H9 (cell line): ENCODE measurements at regions not wholly inside any gene's neighbourhood (a gene's known extent, or its start where the extent isn't known, plus 50 kb on each side); places are given as distances from the start of the nearest gene placed in this dataset.

Experiments used
- DNase-seq: peaks from one replicate; pipeline ENCODE4 v3.0.0-alpha.2; 2017
- H2AFZ ChIP-seq: one replicate; pipeline ENCODE4 v1.6.1; 2013; ENCODE audit warnings: mild to moderate bottlenecking, low read length, control low read depth, moderate library complexity
- H2AK5ac ChIP-seq: 2 replicates; pipeline ENCODE4 v1.6.1; 2013; ENCODE audit warnings: low read length, control low read depth, mixed read lengths; ENCODE audit not compliant: insufficient read length
- H2BK120ac ChIP-seq: one replicate; pipeline ENCODE4 v1.6.1; 2013; ENCODE audit warnings: low read depth, mild to moderate bottlenecking, low read length, control low read depth, inconsistent platforms; ENCODE audit not compliant: poor library complexity, severe bottlenecking
- H2BK12ac ChIP-seq: 2 replicates; pipeline ENCODE4 v1.6.1; 2013; ENCODE audit warnings: low read length, control low read depth, mixed read lengths, low read depth; ENCODE audit not compliant: insufficient read length
- H2BK15ac ChIP-seq: 2 replicates; pipeline ENCODE4 v1.6.1; 2013; ENCODE audit warnings: low read depth, low read length, control low read depth
- H2BK20ac ChIP-seq: one replicate; pipeline ENCODE4 v1.6.1; 2013; ENCODE audit warnings: low read depth, mild to moderate bottlenecking, low read length, control low read depth, inconsistent platforms; ENCODE audit not compliant: poor library complexity, severe bottlenecking
- H2BK5ac ChIP-seq: 2 replicates; pipeline ENCODE4 v1.6.1; 2013; ENCODE audit warnings: low read length, control low read depth, mixed read lengths; ENCODE audit not compliant: insufficient read length
- H3K14ac ChIP-seq: 2 replicates; pipeline ENCODE4 v1.6.1; 2013; ENCODE audit warnings: low read length, control low read depth; ENCODE audit not compliant: insufficient read depth
- H3K18ac ChIP-seq: 2 replicates; pipeline ENCODE4 v1.6.1; 2013; ENCODE audit warnings: low read depth, mild to moderate bottlenecking, mixed read lengths, low read length, control low read depth; ENCODE audit not compliant: insufficient read length
- H3K23ac ChIP-seq: 2 replicates; pipeline ENCODE4 v1.6.1; 2013; ENCODE audit warnings: low read length, control low read depth, mixed read lengths, low read depth; ENCODE audit not compliant: insufficient read length
- H3K23me2 ChIP-seq: 2 replicates; pipeline ENCODE4 v1.6.1; 2013; ENCODE audit warnings: low read depth, mild to moderate bottlenecking, mixed read lengths, low read length, control low read depth; ENCODE audit not compliant: insufficient read length, poor library complexity, severe bottlenecking
- H3K27ac ChIP-seq: 2 replicates; pipeline ENCODE4 v1.5.1; 2013; ENCODE audit warnings: low read length, control low read depth, mixed read lengths, low read depth; ENCODE audit not compliant: insufficient read length
- H3K27me3 ChIP-seq: 2 replicates; pipeline ENCODE4 v1.6.1; 2013; ENCODE audit warnings: low read length, control low read depth, inconsistent platforms; ENCODE audit not compliant: insufficient read depth
- H3K4ac ChIP-seq: 2 replicates; pipeline ENCODE4 v1.6.1; 2013; ENCODE audit warnings: low read depth, mild to moderate bottlenecking, control low read depth, inconsistent platforms, low read length, moderate library complexity
- H3K4me1 ChIP-seq: 2 replicates; pipeline ENCODE4 v1.6.1; 2013; ENCODE audit warnings: low read length, control low read depth, inconsistent platforms; ENCODE audit not compliant: insufficient read depth
- H3K4me2 ChIP-seq: 2 replicates; pipeline ENCODE4 v1.6.1; 2013; ENCODE audit warnings: low read length, control low read depth, mixed read lengths; ENCODE audit not compliant: insufficient read length, insufficient read depth
- H3K56ac ChIP-seq: 2 replicates; pipeline ENCODE4 v1.6.1; 2013; ENCODE audit warnings: low read depth, mild to moderate bottlenecking, mixed read lengths, low read length, control low read depth; ENCODE audit not compliant: insufficient read length
- H3K79me1 ChIP-seq: 2 replicates; pipeline ENCODE4 v1.6.1; 2013; ENCODE audit warnings: low read depth, mild to moderate bottlenecking, moderate library complexity, low read length, control low read depth, inconsistent platforms; ENCODE audit not compliant: insufficient read depth, poor library complexity, severe bottlenecking
- H3K79me2 ChIP-seq: 2 replicates; pipeline ENCODE4 v1.6.1; 2013; ENCODE audit warnings: low read length, control low read depth, inconsistent platforms; ENCODE audit not compliant: insufficient read depth
- H3K9ac ChIP-seq: 2 replicates; pipeline ENCODE4 v1.6.1; 2013; ENCODE audit warnings: low read length, control low read depth, mixed read lengths; ENCODE audit not compliant: insufficient read length; ENCODE audit errors: extremely low read depth
- H3K9me3 ChIP-seq: one replicate; pipeline ENCODE4 v1.6.1; 2013; ENCODE audit warnings: low read depth, low read length, inconsistent platforms; ENCODE audit not compliant: control insufficient read depth
- H3T11ph ChIP-seq: one replicate; pipeline ENCODE4 v1.6.1; 2013; ENCODE audit warnings: mild to moderate bottlenecking, low read length, control low read depth, inconsistent platforms
- H4K20me1 ChIP-seq: one replicate; pipeline ENCODE4 v1.6.1; 2013; ENCODE audit not compliant: control insufficient read depth, insufficient read length, insufficient read depth
- H4K5ac ChIP-seq: 2 replicates; pipeline ENCODE4 v1.6.1; 2013; ENCODE audit warnings: low read depth, mild to moderate bottlenecking, mixed read lengths, low read length, control low read depth; ENCODE audit not compliant: insufficient read length
- H4K8ac ChIP-seq: replicated peaks from 2 replicates; pipeline ENCODE4 v1.6.1; 2013; ENCODE audit warnings: low read length, control low read depth, mixed read lengths, low read depth; ENCODE audit not compliant: insufficient read length
- H4K91ac ChIP-seq: 2 replicates; pipeline ENCODE4 v1.6.1; 2013; ENCODE audit warnings: low read depth, mild to moderate bottlenecking, moderate library complexity, mixed read lengths, low read length, control low read depth; ENCODE audit not compliant: insufficient read length
- H3K27ac Mint-ChIP-seq, 3 experiments: 2 replicates in 2 of 3; 3 replicates in 1 of 3; pipeline ENCODE4 v1.8.0; 2020 to 2021; ENCODE audit warnings: mixed read lengths in 3 of 3, mild to moderate bottlenecking in 1 of 3, moderate library complexity in 1 of 3
- H3K27me3 Mint-ChIP-seq: 2 replicates; pipeline ENCODE4 v1.8.0; 2021; ENCODE audit warnings: low read depth, mild to moderate bottlenecking, moderate library complexity, mixed read lengths
- H3K36me3 Mint-ChIP-seq, 3 experiments: 2 replicates in 2 of 3; 3 replicates in 1 of 3; pipeline ENCODE4 v1.8.0; 2020 to 2021; ENCODE audit warnings: low read depth in 3 of 3, mixed read lengths in 3 of 3; ENCODE audit not compliant: insufficient read depth in 1 of 3
- H3K4me1 Mint-ChIP-seq, 2 experiments: 2 replicates each; pipeline ENCODE4 v1.8.0; 2020; ENCODE audit warnings: mixed read lengths in 2 of 2
- H3K4me3 Mint-ChIP-seq, 2 experiments: 2 replicates in 1 of 2; 3 replicates in 1 of 2; pipeline ENCODE4 v1.8.0; 2020 to 2021; ENCODE audit warnings: mild to moderate bottlenecking in 2 of 2, mixed read lengths in 2 of 2, moderate library complexity in 1 of 2
- H3K9me3 Mint-ChIP-seq, 2 experiments: 2 replicates in 1 of 2; 3 replicates in 1 of 2; pipeline ENCODE4 v1.8.0; 2020; ENCODE audit warnings: mild to moderate bottlenecking in 2 of 2, mixed read lengths in 2 of 2, moderate library complexity in 1 of 2
- CTCF ChIP-seq: fragments of 200-600 bp; sonication (generic); conservative IDR thresholded peaks from 3 replicates; pipeline ENCODE4 v1.8.0; 2021; ENCODE audit warnings: antibody characterized with exemption, mild to moderate bottlenecking
- WGBS: extraction: QIAGEN DNeasy Blood & Tissue Kit; methylation state at CpG from one replicate; pipeline ENCODE4 v1.1.7; 2013; ENCODE audit warnings: missing lambda C conversion rate, low lambda C conversion rate, mixed read lengths; ENCODE audit not compliant: insufficient read length; ENCODE audit errors: extremely low coverage; 5-methylcytosine and 5-hydroxymethylcytosine counted together

GRCh38 chr2:2673406-2673805, 342.3 kb upstream of the MYT1L start:
- Histone ChIP-seq H3K23me2 (no peaks in the 10 kb centered on the region), H4K91ac (no peak overlapping the region), H4K5ac (no peak overlapping the region), H4K8ac (no peak overlapping the region), H3K9me3 (no peaks in the 10 kb centered on the region), H2AFZ (no peak overlapping the region), H3T11ph (no peak overlapping the region), H3K23ac (no peak overlapping the region), H2BK15ac (no peak overlapping the region), H2BK120ac (no peak overlapping the region), H2BK20ac (no peak overlapping the region), H2AK5ac (no peak overlapping the region), H3K79me2 (no peaks in the 10 kb centered on the region), H3K4me2 (no peak overlapping the region), H2BK12ac (no peak overlapping the region), H4K20me1 (no peaks in the 10 kb centered on the region), H3K14ac (no peak overlapping the region), H3K4ac (no peak overlapping the region), H2BK5ac (no peak overlapping the region), H3K9ac (no peak overlapping the region), H3K27ac (no peak overlapping the region), H3K79me1 (no peaks in the 10 kb centered on the region), H3K18ac (no peak overlapping the region), H3K56ac (no peak overlapping the region), H3K4me1 (no peaks in the 10 kb centered on the region), H3K27me3 (no peaks in the 10 kb centered on the region)
- H3K4me3 Mint-ChIP-seq, result no peak overlapping the region
- peaks cover 17 to 23% of the 10 kb centered on the region in 2 experiments for H3K4me1 Mint-ChIP-seq
- no peak for DNase-seq
- TF ChIP-seq CTCF, result no peak
- peaks cover 5% of the 10 kb centered on the region in 3 experiments; a peak in 5 of 7 replicates for H3K36me3 Mint-ChIP-seq
- H3K27ac Mint-ChIP-seq, result no peak overlapping the region
- peaks cover 3 to 5% of the 10 kb centered on the region in 2 experiments; a peak in 3 of 5 replicates for H3K9me3 Mint-ChIP-seq
- WGBS, result no CpG with 5 or more reads among the region's 3 CpGs
- H3K27me3 Mint-ChIP-seq, result peaks cover 12% of the 10 kb centered on the region
